Stomach (tissue), 4 donors: ENCODE measurements at regions not wholly inside any gene's neighbourhood (a gene's known extent, or its start where the extent isn't known, plus 50 kb on each side); places are given as distances from the start of the nearest gene placed in this dataset.

Source experiments
- EP300 ChIP-seq: sonication (generic); formaldehyde crosslinking; IDR thresholded peaks from one replicate; pipeline ENCODE4 v1.6.1; 2017; ENCODE audit warnings: antibody characterized with exemption
- TF ChIP-seq, protein P1 (sequence below), 7 experiments: fragments of 450-650 bp in 4 of 7; fragments of 200-600 bp in 3 of 7; sonication (generic) in 3 of 7; IDR thresholded peaks; one replicate each; pipeline ENCODE4 v1.5.1; 2016 to 2019; ENCODE audit warnings: antibody characterized with exemption in 7 of 7, control low read depth in 2 of 7, mild to moderate bottlenecking in 1 of 7

DNA sequence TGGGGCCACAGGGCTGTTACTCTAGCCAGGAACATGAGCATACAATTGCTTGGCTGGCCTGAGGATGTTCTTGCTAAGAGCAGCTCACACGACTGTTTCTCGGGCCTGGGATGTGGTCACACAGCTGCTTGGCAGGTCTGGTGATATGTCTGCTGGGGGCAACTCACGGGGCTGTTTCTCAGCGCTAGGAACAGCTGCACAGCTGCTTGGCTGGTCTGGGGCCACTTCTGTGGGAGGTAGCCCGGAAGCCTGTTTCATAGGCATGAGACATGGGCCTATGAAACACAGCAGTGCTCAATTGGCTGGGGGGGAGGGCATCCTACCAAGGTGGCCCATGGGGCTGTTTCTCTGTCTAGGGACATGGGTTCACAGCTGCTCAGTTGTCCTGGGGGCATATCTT, 73.4 kb upstream of the DDHD1 start:
- TF ChIP-seq, protein P1, sequence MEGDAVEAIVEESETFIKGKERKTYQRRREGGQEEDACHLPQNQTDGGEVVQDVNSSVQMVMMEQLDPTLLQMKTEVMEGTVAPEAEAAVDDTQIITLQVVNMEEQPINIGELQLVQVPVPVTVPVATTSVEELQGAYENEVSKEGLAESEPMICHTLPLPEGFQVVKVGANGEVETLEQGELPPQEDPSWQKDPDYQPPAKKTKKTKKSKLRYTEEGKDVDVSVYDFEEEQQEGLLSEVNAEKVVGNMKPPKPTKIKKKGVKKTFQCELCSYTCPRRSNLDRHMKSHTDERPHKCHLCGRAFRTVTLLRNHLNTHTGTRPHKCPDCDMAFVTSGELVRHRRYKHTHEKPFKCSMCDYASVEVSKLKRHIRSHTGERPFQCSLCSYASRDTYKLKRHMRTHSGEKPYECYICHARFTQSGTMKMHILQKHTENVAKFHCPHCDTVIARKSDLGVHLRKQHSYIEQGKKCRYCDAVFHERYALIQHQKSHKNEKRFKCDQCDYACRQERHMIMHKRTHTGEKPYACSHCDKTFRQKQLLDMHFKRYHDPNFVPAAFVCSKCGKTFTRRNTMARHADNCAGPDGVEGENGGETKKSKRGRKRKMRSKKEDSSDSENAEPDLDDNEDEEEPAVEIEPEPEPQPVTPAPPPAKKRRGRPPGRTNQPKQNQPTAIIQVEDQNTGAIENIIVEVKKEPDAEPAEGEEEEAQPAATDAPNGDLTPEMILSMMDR (IDR thresholded peaks at IDR 0.05), result no peak
- TF ChIP-seq EP300, result no peak
